ENCODE measurements at regions not wholly inside any gene's neighbourhood (a gene's known extent, or its start where the extent isn't known, plus 50 kb on each side); places are given as distances from the start of the nearest gene placed in this dataset.

- Histone ChIP-seq H3F3A (ENCODE audit: insufficient read depth, low read depth) (no peaks in the 10 kb centered on the region), H3K79me2 (ENCODE audit: low read depth) (no peaks in the 10 kb centered on the region), H3K27ac (no peak overlapping the region), H3K4me3 (no peak overlapping the region), H3K36me3 (ENCODE audit: low read depth) (no peaks in the 10 kb centered on the region), H3K4me2 (no peak overlapping the region), H3K27me3 (ENCODE audit: insufficient read depth, low read depth) (no peaks in the 10 kb centered on the region), H3K9me3 (ENCODE audit: insufficient read depth, low read depth) (no peaks in the 10 kb centered on the region), H4K20me1 (ENCODE audit: insufficient read depth) (no peaks in the 10 kb centered on the region), H3K4me1 (replicated peaks; ENCODE audit: insufficient read depth) (no peaks in the 10 kb centered on the region), H2AFZ (no peak overlapping the region), H3K9me2 (ENCODE audit: insufficient read depth) (no peaks in the 10 kb centered on the region)
- BruUV-seq (replicated peaks), result no TSS peak
- TF ChIP-seq CTCF (conservative IDR thresholded peaks at IDR 0.05) (no peak), EZH2 (IDR thresholded peaks at IDR 0.05; ENCODE audit: low read depth) (no peak)
- CTCF ChIA-PET, result no interaction called here
- POLR2A ChIA-PET (ENCODE audit: unreplicated experiment), result no interaction called here
- intact Hi-C loops (cut with micrococcal nuclease; ENCODE audit: unreplicated experiment), result no loop called here
- no peak for DNase-seq
These were observed 671.5 kb upstream of the SLC8A1 start for GRCh38 chr2:41123341-41123740.

GRCh38 chr2:41127351-41127750, 675.5 kb upstream of the SLC8A1 start:
- no peaks in the 10 kb centered on the region for H3K9me2 ChIP-seq (ENCODE audit: insufficient read depth)
- no peaks in the 10 kb centered on the region for H3K27me3 ChIP-seq (ENCODE audit: insufficient read depth, low read depth)
- no peak overlapping the region for H3K27ac ChIP-seq
- no peaks in the 10 kb centered on the region for H3K9me3 ChIP-seq (ENCODE audit: insufficient read depth, low read depth)
- intact Hi-C loops (cut with micrococcal nuclease; ENCODE audit: unreplicated experiment), result no loop called here
- BruUV-seq (replicated peaks), result no TSS peak
- no peak overlapping the region for H2AFZ ChIP-seq
- no peak for TF ChIP-seq CTCF (conservative IDR thresholded peaks at IDR 0.05)
- TF ChIP-seq EZH2 (IDR thresholded peaks at IDR 0.05; ENCODE audit: low read depth), result no peak
- no peaks in the 10 kb centered on the region for H4K20me1 ChIP-seq (ENCODE audit: insufficient read depth)
- ChIA-PET POLR2A (ENCODE audit: unreplicated experiment) (no interaction called here), CTCF (no interaction called here)
- H3K4me2 ChIP-seq, result no peak overlapping the region
- H3K4me3 ChIP-seq, result no peak overlapping the region
- no peaks in the 10 kb centered on the region for H3F3A ChIP-seq (ENCODE audit: insufficient read depth, low read depth)
- no peaks in the 10 kb centered on the region for H3K36me3 ChIP-seq (ENCODE audit: low read depth)
- H3K79me2 ChIP-seq (ENCODE audit: low read depth), result no peaks in the 10 kb centered on the region
- no peak for DNase-seq
- H3K4me1 ChIP-seq (replicated peaks; ENCODE audit: insufficient read depth), result no peaks in the 10 kb centered on the region

GRCh38 chr2:41129988-41130387, 678.1 kb upstream of the SLC8A1 start:
- H3F3A ChIP-seq (ENCODE audit: insufficient read depth, low read depth), result no peaks in the 10 kb centered on the region
- H3K4me1 ChIP-seq (replicated peaks; ENCODE audit: insufficient read depth), result no peaks in the 10 kb centered on the region
- H3K9me3 ChIP-seq (ENCODE audit: insufficient read depth, low read depth), result no peaks in the 10 kb centered on the region
- no peak overlapping the region for H2AFZ ChIP-seq
- no peak overlapping the region for H3K27ac ChIP-seq
- CTCF ChIA-PET, result no interaction called here
- no peak overlapping the region for H3K4me3 ChIP-seq
- POLR2A ChIA-PET (ENCODE audit: unreplicated experiment), result no interaction called here
- no peak for DNase-seq
- no TSS peak for BruUV-seq (replicated peaks)
- no peaks in the 10 kb centered on the region for H4K20me1 ChIP-seq (ENCODE audit: insufficient read depth)
- H3K36me3 ChIP-seq (ENCODE audit: low read depth), result no peaks in the 10 kb centered on the region
- no peak overlapping the region for H3K4me2 ChIP-seq
- TF ChIP-seq EZH2 (IDR thresholded peaks at IDR 0.05; ENCODE audit: low read depth), result no peak
- TF ChIP-seq CTCF (conservative IDR thresholded peaks at IDR 0.05), result no peak
- no peaks in the 10 kb centered on the region for H3K79me2 ChIP-seq (ENCODE audit: low read depth)
- intact Hi-C loops (cut with micrococcal nuclease; ENCODE audit: unreplicated experiment), result no loop called here
- H3K9me2 ChIP-seq (ENCODE audit: insufficient read depth), result no peaks in the 10 kb centered on the region
- H3K27me3 ChIP-seq (ENCODE audit: insufficient read depth, low read depth), result no peaks in the 10 kb centered on the region

All from PC-9 (cell line).